Left kidney (tissue), 1 donor: ENCODE measurements at regions not wholly inside any gene's neighbourhood (a gene's known extent, or its start where the extent isn't known, plus 50 kb on each side); places are given as distances from the start of the nearest gene placed in this dataset.
A peak's percentile ranks its signal among the peaks of the same experiment; 100 is the strongest.

Experiments used
- DNase-seq: peaks from one replicate; pipeline ENCODE4 v3.0.0-alpha.2; 2013

- DNase-seq: no peak
These were observed 207.1 kb downstream of the NFATC2 start for GRCh38 chr20:51335329-51335841.

GRCh38 chr20:51334609-51335008, 207.9 kb downstream of the NFATC2 start:
- no peak for DNase-seq

- DNase-seq: no peak
These were observed 208.5 kb downstream of the NFATC2 start for GRCh38 chr20:51333971-51334370.

GRCh38 chr20:51333446-51333845, 209.1 kb downstream of the NFATC2 start:
- no peak for DNase-seq

- DNase-seq: no peak
These were observed 211.0 kb downstream of the NFATC2 start for GRCh38 chr20:51331481-51331880.

- DNase-seq: no peak
These were observed 212.7 kb downstream of the NFATC2 start for GRCh38 chr20:51329845-51330244.

- DNase-seq: no peak
These were observed 215.2 kb downstream of the NFATC2 start for GRCh38 chr20:51327251-51327841.

- DNase-seq: peak; percentile 57
These were observed 216.2 kb downstream of the NFATC2 start for GRCh38 chr20:51326201-51326819.

- no peak for DNase-seq
These were observed 220.3 kb downstream of the NFATC2 start for GRCh38 chr20:51322164-51322707.

GRCh38 chr20:51321343-51322163, 221.0 kb downstream of the NFATC2 start:
- DNase-seq: no peak

GRCh38 chr20:51319522-51319921, 223.0 kb downstream of the NFATC2 start:
- DNase-seq: no peak

GRCh38 chr20:51318058-51318949, 224.2 kb downstream of the NFATC2 start:
- no peak for DNase-seq

GRCh38 chr20:51315390-51315789, 227.1 kb downstream of the NFATC2 start:
- DNase-seq: no peak

GRCh38 chr20:51313358-51313827, 229.1 kb downstream of the NFATC2 start:
- DNase-seq: no peak

GRCh38 chr20:51312480-51312783, 230.1 kb downstream of the NFATC2 start:
- DNase-seq: no peak

GRCh38 chr20:51311636-51312479, 230.7 kb downstream of the NFATC2 start:
- no peak for DNase-seq

GRCh38 chr20:51310216-51310615, 232.3 kb downstream of the NFATC2 start:
- no peak for DNase-seq

GRCh38 chr20:51309128-51309527, 233.4 kb downstream of the NFATC2 start:
- no peak for DNase-seq

GRCh38 chr20:51306521-51307358, 235.8 kb downstream of the NFATC2 start:
- DNase-seq: peak; percentile 55

- no peak for DNase-seq
These were observed 236.4 kb downstream of the NFATC2 start for GRCh38 chr20:51306081-51306480.
